GM19324 (cell line): ENCODE measurements at regions not wholly inside any gene's neighbourhood (a gene's known extent, or its start where the extent isn't known, plus 50 kb on each side); places are given as distances from the start of the nearest gene placed in this dataset.

Experiments used
- ATAC-seq: cut with Tn5 transposase; IDR thresholded peaks from one replicate; pipeline ENCODE4 v1.9.1; 2021; ENCODE audit warnings: mild to moderate bottlenecking, moderate library complexity; ENCODE audit not compliant: unreplicated experiment, low FRiP score

DNA sequence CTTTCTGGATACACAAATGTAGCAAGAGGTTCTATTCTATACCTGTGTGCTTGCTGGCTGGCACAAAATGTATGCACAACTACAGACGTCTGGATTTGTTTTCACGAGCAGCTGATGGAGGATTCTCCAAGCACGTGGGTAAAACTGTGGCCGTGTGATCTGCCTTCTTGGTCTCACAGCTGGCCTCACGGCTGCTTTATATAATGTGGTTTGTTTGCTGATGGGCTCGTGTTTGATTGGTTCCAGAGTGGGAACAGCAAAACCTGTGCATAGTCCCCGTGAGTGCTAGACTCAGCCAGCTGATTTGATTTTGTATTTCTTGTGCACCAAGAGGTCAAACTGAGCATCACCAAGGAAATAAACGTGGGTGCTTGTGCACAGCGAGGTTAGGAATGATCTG, 262.6 kb upstream of the RPS6KA3 start:
- ATAC-seq = no peak

DNA sequence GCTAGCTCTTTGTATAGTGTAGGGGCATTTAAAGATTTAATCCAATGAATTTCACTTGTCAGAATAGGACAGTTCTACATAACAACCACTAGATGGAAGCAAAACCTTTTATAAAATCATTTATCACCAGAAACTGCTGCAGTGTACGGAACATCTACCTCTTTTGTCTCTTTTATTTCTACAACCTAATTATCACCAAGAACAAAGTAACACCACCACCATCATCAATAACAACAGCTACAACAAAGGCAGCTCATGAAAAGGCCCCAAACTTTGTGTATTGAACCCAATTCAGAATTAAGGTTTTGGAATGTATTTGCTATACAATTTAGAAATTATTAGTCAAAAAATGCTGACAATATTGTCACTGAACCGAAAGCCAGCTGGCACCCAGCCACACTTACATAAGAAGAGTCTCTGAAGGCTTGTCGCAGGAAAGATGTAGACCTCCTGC, 260.9 kb upstream of the RPS6KA3 start:
- peak; percentile 44 for ATAC-seq

DNA sequence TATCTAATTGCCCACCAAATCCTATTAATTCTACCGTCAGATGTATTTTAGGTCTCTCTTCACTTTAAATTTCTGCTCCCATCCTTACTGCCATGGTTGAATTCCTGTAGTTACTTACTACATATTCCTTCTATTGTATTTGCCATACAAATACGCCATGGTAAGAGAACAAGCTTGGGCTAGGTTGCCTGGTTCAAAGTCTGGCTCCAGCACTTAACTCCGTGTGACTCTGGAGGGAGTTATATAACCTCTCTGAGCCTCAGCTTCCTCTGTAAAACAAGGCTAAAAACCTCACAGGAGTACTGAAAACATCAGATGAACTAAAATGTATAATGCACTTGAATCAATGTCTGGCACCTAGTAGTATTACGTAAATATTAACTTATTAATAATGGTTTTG, 260.3 kb upstream of the RPS6KA3 start:
- ATAC-seq = no peak

DNA sequence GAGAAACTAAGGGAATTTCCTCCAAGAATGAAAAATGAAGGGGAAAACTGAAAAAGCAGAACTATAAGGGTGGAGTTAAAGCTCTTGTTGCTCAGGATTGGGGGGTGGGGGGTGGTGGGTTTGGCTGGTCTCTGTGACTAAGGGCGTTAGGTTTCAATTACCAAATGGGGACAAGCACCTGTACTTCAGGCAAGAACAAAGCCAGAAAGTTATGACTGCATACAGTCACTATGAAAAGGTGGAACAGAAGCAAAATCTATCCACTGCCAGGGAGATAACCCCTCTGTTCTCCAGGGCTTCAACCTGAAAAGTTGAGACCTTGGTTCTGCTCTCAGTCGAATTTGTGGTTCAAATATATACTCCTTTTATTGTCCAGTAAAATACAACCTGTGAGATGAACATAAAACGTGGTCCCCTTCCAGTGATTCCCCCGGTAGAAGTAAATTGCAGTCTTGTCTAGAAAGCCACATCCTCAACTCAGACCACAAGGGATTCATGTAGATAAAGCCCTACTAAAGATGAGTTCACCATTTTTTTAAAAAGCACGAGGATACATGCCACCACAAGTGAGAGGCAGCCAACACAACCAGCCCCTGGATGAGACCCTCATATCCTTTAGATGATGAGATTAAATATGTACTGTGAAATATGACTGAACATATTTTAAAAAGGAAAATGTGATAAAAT, 257.1 kb upstream of the RPS6KA3 start:
- no peak for ATAC-seq

DNA sequence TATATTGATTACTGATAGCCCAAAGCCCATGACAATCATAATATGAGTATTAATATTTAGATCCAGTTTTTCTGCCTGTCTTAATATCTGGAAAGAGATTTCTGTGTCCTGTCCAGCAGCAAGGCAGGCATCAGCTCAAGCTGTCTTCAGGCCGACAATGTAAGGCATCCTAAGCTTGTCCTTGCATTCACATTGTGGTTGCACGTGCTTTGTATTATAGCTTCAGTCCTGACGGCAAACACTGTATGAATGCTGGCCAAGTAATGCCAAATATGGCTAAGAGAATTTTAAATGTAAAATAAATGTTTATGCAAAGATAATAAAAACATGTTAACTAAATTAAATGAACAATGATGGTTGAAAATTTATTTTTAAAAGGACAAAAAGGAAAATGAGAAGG, 255.7 kb upstream of the RPS6KA3 start:
- ATAC-seq = no peak

DNA sequence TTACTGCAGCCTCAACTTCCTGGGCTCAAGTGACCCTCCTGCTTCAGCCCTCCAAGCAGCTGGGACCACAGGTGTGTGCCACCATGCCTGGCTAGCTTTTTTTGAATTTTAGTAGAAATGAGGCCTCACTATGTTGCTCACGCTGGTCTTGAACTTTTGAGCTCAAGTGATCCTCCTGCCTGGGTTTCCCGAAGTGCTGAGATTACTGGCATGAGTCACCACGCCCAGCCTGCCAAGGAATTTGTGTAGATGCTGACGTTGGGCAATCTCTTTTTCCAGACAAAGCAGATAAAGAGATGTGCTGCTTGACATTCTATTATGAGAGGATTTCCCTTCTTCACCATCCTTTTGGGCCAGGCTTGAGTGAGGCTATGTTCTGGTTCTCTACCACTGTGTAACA, 254.5 kb upstream of the RPS6KA3 start:
- ATAC-seq = no peak

DNA sequence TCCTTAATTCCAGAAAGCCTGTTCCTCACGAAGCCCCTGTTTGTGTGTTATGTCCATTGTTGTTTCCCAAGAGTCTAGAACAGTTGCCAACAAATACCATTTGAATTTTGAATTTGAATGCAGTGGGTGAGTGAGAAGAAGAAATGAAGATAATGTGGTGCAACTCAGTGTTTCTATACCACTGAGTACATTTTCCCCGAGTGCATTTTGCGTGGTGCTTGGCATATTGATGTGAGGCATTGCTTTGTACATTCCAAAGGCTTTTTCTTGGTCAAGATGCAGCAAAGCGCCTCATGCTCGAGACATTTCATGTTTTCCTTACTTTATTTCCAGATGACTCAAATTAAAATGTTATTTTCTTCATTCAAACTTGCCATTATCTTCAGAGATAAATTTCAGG, 253.1 kb upstream of the RPS6KA3 start:
- ATAC-seq = no peak

DNA sequence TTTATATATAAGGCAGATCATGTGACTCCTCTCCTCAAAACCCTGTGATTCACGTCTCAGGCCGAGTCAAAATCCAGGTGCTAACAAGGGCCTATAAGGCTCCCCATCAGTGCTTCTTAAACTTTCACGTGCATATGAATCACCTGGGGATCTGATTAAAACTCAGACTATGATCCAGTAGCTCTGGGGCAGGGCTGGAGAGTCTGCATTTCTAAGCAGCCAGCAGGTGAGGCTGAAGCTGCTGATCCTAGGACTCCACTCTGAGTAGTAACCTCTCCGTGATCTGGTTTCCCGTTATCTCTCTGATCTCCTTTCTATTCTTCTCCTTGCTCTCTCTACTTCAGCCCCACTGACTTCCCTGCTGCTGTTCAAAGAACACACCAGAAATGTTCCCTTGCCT, 252.4 kb upstream of the RPS6KA3 start:
- no peak for ATAC-seq

DNA sequence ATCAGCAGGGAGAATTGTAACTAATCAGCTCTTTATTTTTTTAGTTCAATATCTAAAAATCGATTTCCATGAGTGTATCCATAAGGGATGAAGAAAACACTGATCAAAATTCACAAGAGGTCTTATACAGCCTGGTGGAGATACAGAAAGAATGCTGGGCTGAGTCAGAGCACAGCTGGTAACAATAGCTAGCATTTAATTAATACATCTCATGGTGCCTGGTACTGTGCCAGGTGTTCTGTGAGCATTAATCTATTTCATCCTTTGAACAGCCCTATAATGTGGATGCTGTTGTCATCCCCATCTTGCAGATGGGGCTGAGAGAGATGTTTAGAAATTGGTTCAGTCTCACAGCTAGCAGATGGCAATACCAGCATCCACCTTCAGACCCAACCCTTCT, 250.9 kb upstream of the RPS6KA3 start:
- ATAC-seq = no peak

DNA sequence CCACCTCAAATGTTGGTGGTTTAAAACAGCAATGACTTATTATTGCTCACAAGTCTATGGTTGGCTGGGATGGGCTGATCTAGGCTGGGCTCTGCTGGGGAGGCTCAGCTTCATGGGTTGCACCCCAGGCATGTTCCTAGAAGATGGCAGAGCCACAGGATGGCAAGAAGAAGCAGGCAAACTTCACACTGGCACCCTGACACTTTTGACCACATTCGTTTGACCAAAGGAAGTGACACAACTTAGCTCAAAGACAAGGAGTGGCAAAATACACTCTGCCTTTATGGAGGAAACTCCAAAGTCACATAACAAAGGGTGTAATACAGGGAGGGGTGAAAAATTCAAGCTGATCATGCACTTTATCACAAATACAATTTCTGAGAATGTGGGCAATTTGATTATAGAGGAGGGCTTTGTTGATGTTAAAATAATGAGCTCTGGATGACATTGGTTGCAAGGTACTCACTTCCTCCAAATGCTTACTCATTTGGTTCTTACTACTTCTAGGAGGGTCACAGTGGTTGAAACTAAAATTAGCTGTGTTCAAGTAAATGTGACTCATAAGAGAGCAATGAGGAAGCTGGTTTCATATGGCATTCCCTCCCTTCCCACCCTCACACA, 249.2 kb upstream of the RPS6KA3 start:
- peak; percentile 87 for ATAC-seq

DNA sequence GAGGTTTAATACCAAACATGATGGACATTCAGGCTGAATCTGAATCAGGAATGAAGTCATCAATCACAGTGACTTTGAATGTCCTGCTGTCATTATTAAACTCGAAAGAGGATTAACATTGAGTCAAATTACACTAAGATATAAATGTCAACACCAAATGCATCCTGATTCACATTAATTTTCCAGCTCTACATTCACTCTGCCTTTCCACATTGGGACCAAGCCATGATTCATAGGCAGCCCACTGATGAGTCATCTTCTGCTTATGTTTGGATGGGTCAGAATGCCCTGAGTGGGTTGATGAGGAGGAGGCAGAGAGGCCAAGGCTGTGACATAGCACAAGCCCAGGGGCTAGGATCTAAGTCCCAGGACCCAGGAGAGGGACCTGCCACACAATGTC, 247.6 kb upstream of the RPS6KA3 start:
- ATAC-seq = no peak

DNA sequence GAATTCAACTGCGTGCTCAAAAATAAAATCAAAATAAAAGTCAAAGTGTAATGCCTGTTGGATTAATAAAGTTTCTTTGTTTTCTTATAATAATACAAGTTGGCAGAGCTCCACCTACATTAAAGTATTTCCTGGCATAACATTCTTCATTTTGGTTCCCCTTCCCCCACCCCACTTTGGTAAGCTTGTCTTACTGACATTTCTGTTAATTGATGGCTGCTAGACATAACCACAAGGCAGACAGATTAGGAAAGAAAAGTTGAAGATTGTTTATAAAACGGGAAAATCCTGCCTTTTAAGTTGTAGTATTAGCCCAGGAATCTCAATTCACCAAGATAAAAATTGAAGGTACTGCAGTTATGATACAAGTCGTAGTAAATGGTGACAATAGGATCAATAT, 246.5 kb upstream of the RPS6KA3 start:
- ATAC-seq = no peak

DNA sequence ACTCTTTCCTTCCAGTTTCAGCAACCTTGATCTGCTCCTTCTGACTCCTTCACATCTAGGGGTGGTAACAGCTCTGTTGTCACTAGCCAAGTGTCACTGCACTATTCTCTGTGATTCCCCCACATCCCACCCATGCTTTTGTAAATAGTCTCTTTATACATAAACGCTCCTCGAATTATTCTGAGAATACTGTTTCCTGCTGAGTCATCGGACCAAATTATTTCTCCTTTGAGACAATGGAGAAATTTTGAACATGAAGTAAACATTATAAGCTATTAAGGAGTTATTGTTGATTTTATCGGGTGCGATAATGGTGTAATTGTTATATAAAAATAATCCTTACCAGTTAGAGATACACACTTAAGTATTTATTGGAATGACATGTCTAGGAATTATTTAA, 245.1 kb upstream of the RPS6KA3 start:
- ATAC-seq = no peak

DNA sequence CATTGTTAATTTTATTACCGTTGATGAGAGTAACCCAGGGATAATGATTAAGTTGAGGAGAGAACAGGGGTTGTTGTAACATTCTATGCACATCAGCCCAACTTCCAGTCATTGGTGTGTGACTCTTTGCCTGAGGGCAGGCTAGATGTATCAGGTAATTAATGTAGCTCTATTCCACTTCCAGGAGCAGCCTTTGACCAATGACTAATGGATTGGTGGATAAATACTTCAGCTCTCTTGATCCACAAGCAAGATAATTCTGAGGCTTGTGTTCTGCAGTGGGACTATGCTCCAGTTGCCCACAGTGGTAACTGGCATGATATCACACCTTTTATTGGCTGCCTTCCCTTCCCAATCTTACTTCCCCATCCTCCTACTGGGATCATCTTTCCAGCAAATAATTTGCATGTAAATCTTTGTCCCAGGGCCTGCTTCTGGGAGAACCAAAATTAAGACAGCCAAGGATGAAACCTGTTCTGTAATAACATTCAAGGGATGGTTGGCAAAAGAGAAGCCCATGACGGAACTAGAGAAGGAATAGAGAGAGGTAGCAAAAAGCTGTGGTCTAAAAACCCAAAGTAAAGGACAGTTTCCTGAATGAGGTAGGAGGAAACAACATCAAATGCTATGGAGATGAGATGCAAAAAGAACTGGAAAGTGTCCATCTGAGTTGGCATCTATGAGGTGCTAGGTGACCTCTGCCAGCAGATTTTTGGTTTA, 241.4 kb upstream of the RPS6KA3 start:
- ATAC-seq = no peak

DNA sequence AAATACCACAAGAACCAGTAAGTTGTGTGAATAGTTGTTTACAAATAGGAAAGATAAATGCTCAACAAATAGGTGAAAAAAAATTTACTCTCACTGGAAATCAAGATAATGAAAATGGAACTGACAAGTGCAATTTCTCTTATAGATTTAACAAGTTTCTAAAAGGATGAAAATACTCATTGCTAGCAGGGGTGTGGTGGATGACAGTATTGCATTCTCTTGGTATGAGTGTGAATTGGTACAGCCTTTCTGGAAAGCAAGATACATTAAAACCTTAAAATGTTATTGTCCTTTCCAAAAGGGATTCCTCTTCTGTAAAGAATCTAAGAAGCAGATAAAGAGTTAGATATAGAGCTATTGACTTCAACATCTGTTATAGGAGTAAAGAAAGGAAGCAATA, 240.0 kb upstream of the RPS6KA3 start:
- ATAC-seq = no peak

DNA sequence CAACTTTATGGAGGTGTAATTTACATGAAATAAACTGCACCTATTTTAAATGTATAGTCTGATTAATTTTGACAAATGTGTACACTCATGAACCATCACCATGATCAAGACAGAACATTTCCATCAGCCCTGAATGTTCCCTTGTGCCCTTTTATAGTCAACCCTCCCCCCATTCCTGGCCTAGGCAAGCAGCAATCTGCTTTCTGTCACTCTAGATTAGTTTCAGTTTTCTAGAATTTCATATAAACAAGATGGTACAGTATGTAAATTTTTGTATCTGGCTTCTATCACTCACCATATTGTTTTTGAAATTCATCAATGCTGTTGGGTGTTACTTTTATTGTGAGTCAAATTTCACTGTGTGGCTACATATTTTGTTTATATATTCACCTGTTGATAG, 234.2 kb upstream of the RPS6KA3 start:
- ATAC-seq = no peak

DNA sequence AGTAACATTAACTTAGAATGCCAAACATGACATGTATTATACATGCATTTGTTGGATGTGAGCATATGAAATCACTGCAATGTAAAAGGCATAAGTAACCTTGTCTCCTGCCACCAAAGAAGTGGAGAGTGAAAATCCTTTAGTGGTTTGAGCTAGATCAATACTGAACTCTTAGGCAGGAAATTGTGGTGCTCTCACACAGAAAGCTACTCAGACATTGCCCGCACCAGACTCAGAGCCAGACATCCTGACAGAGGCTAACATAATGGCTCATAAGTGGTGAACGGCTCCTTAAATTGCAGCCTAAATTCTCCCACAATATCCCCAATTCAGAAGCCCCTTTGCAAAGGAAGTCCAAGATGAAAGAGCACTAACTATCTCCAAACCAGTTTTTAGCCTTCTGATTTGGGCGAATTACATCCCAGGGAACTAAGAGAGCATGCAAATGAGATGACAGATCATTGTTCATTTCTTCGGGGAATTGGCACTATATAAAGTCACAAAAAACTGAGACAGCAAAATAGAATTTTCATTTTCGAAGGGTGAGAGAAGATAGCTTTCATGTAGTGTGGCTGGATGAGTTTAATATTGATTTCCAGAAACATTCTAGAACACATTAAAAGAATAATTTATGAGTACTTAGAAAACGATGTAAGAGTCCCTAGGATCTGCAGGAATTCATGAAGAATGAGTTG, 233.6 kb upstream of the RPS6KA3 start:
- peak; percentile 57 for ATAC-seq

DNA sequence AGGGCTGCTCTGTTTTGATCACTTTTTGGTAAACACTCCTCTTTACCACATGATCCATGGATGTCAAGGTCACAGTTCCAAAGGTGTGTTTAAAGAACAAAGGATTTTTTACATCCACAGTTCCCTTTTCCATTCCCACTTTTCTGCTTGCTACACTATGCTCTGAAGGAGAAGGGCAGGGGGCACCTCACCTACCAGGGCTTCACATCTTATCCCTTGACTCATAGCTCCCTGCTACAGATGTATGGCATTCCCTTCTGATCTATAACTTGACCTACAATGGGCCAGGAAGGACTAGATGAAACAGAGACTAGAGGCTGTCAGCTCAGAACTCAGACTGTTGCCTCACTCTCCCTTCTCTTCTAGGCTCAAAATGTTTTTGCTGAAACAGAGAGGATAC, 233.1 kb upstream of the RPS6KA3 start:
- ATAC-seq = no peak

DNA sequence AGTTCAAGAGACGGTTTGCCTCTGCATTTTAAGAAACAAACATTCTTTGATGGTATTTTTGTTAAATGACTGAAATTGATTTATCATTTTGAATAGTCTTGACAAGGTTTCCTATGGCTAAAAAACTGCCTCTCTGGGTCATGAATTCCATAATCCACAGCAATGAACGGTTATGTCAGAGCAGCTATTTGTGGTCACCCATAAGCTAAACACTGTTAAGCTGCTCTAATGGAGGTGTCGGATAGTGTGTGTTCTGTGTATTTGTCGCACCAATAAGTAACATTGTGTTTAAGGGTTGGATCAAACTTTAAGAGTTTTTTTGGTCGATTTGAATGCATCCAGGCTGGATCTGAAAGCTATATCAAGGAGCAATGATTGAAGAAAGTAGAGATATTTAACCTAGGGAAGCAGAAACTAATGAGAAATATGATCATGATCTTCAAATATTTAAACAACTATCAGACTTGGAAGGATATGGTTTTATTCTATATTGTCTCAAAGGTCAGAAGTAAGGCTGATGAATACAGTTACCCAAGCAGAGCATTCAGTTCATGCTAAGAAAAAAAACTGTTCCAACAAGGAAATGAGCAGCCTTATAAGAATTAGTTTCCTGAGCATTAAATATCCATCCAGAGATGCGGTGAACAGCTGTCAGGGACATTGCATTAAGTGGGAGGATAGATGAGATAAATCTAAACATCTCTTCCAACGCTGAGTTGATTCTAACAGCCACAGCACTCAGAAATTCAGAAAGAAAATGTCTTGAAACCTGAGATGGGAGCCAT, 232.3 kb upstream of the RPS6KA3 start:
- ATAC-seq = no peak

DNA sequence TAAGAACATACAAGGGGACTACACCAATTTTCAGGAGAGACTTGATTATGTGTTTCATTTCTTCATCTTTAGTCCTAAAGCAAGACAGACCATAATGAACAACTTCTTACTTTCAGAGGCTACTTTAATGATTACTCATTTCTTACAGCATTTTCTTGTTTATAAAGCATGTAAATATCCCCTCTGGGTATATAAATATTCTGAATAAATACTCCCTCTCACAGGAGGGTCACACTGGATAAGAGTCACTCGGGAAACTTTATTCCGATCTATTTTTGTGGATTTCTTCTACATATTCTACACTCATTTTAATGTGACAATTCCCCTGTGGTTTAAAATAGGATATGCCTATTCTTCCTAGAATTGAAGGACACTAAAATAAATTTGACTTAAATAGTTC, 228.9 kb upstream of the RPS6KA3 start:
- no peak for ATAC-seq

DNA sequence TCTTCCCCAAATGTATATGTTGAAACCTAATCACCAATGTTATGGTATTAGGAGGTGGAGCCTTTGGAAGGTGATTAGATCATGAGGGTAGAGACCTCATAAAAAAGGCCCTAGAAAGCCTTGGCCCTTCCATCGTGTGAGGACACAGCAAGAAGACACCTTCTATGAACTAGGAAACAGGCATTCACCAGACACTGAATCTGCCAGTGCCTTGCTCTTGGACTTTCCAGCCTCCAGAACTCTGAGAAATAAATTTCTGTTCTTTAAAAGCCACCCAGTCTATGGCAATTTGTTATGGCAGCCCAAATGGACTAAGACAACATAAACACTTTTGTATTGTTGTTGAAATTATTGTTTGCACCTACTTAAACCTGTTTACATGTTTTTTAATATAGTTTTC, 221.8 kb upstream of the RPS6KA3 start:
- ATAC-seq = no peak
